B cell (primary cell): ENCODE measurements at regions not wholly inside any gene's neighbourhood (a gene's known extent, or its start where the extent isn't known, plus 50 kb on each side); places are given as distances from the start of the nearest gene placed in this dataset.

Source experiments
- ATAC-seq: fragments of 200-7000 bp; cut with Tn5 transposase; one replicate; pipeline ENCODE4 v1.10.0; 2021; ENCODE audit warnings: low read depth, mild to moderate bottlenecking, moderate number of reproducible peaks, moderate library complexity
- CTCF ChIA-PET: fragments of 350-600 bp; sonication (Branson Sonifier 250); formaldehyde crosslinking; loops from one replicate; lab custom pipeline; 2021; ENCODE audit warnings: antibody characterized with exemption, inconsistent platforms; lab: Charles Lee
- POLR2A ChIA-PET: fragments of 350-600 bp; sonication (Branson Sonifier 250); formaldehyde crosslinking; loops from one replicate; lab custom pipeline; 2021; ENCODE audit warnings: antibody characterized with exemption; lab: Charles Lee
- DNase-seq: peaks from one replicate; pipeline ENCODE4 v3.0.0; 2013
- H2AFZ ChIP-seq: 2 replicates; pipeline ENCODE4 v1.6.1; 2012; ENCODE audit warnings: mild to moderate bottlenecking, low read depth, low read length; ENCODE audit not compliant: insufficient read depth, poor library complexity, severe bottlenecking
- H3K27ac ChIP-seq, 2 donors: 1 replicate in 1 of 2; 2 replicates in 1 of 2; pipeline ENCODE4 v1.5.1; 2012 to 2013; ENCODE audit warnings: low read length in 2 of 2, mild to moderate bottlenecking in 2 of 2, moderate library complexity in 1 of 2
- H3K27me3 ChIP-seq, 4 experiments: fragments of 200-600 bp in 1 of 4; sonication (generic) in 1 of 4; replicated peaks in 1 of 4; 1 replicate in 2 of 4; 2 replicates in 2 of 4; pipeline versions ENCODE4 v1.6.1 to v1.7.0; 2013 to 2016; ENCODE audit warnings: low read length in 3 of 4, mild to moderate bottlenecking in 2 of 4, mixed read lengths in 1 of 4, moderate library complexity in 1 of 4; ENCODE audit not compliant: insufficient read depth in 4 of 4, control insufficient read depth in 3 of 4; ENCODE audit errors: control extremely low read depth in 1 of 4
- H3K36me3 ChIP-seq, 2 experiments: replicated peaks in 1 of 2; 1 replicate in 1 of 2; 2 replicates in 1 of 2; pipeline versions ENCODE4 v1.6.1 to v1.7.1; 2013; ENCODE audit warnings: low read length in 1 of 2; ENCODE audit not compliant: insufficient read depth in 2 of 2, control insufficient read depth in 1 of 2; ENCODE audit errors: control extremely low read depth in 1 of 2, extremely low read depth in 1 of 2
- H3K4me1 ChIP-seq, 2 donors: fragments of 200-600 bp in 1 of 2; sonication (generic) in 1 of 2; 1 replicate in 1 of 2; 2 replicates in 1 of 2; pipeline versions ENCODE4 v1.5.1 to v1.6.1; 2013 to 2017; ENCODE audit warnings: low read length in 2 of 2; ENCODE audit not compliant: control insufficient read depth in 2 of 2, insufficient read depth in 2 of 2
- H3K4me2 ChIP-seq: replicated peaks from 2 replicates; pipeline ENCODE3; 2012; ENCODE audit warnings: mild to moderate bottlenecking, low read depth, low read length; ENCODE audit not compliant: poor library complexity, severe bottlenecking
- H3K4me3 ChIP-seq, 5 experiments: fragments of 200-600 bp in 1 of 5; sonication (generic) in 1 of 5; 1 replicate in 3 of 5; 2 replicates in 2 of 5; pipeline versions ENCODE4 v1.5.1 to v1.7.0; 2011 to 2016; ENCODE audit warnings: low read length in 4 of 5, mild to moderate bottlenecking in 4 of 5, low read depth in 2 of 5, control low read depth in 1 of 5, moderate library complexity in 1 of 5; ENCODE audit not compliant: insufficient read depth in 1 of 5; ENCODE audit errors: control extremely low read depth in 1 of 5, extremely low read depth in 1 of 5
- H3K79me2 ChIP-seq: fragments of 200-600 bp; sonication (generic); one replicate; pipeline ENCODE4 v1.6.0; 2016; ENCODE audit warnings: low read length; ENCODE audit not compliant: control insufficient read depth, insufficient read depth
- H3K9ac ChIP-seq: fragments of 200-600 bp; sonication (generic); 2 replicates; pipeline ENCODE4 v1.6.1; 2017; ENCODE audit warnings: mild to moderate bottlenecking, low read length, moderate library complexity
- H3K9me3 ChIP-seq, 3 donors: one replicate each; pipeline versions ENCODE4 v1.6.1 to v1.7.1; 2013; ENCODE audit warnings: low read length in 2 of 3; ENCODE audit not compliant: control insufficient read depth in 2 of 3, insufficient read depth in 1 of 3; ENCODE audit errors: control extremely low read depth in 1 of 3
- H4K20me1 ChIP-seq: 2 replicates; pipeline ENCODE4 v1.6.0; 2012; ENCODE audit warnings: mild to moderate bottlenecking, low read length; ENCODE audit not compliant: insufficient read depth, control insufficient read depth, poor library complexity, severe bottlenecking
- H3K27ac Mint-ChIP-seq: one replicate; pipeline ENCODE4 v1.8.0; 2021; ENCODE audit warnings: mixed read lengths
- H3K27me3 Mint-ChIP-seq: one replicate; pipeline ENCODE4 v1.8.0; 2021; ENCODE audit warnings: mixed read lengths
- H3K4me1 Mint-ChIP-seq: one replicate; pipeline ENCODE4 v1.8.0; 2021; ENCODE audit warnings: mixed read lengths
- H3K4me3 Mint-ChIP-seq: one replicate; pipeline ENCODE4 v1.8.0; 2021; ENCODE audit warnings: mixed read lengths
- H3K9me3 Mint-ChIP-seq: one replicate; pipeline ENCODE4 v1.8.0; 2022; ENCODE audit warnings: mixed read lengths; ENCODE audit not compliant: insufficient read depth
- CTCF ChIP-seq: fragments of 200-600 bp; IDR thresholded peaks from one replicate; pipeline ENCODE4 v1.8.0; 2022; ENCODE audit warnings: antibody characterized with exemption, mild to moderate bottlenecking
- EZH2 ChIP-seq: IDR thresholded peaks from 2 replicates; pipeline ENCODE4 v1.6.1; 2012; ENCODE audit warnings: borderline replicate concordance, low read depth, mild to moderate bottlenecking, moderate library complexity, low read length; ENCODE audit not compliant: insufficient read depth, poor library complexity, severe bottlenecking
- WGBS: methylation state at CpG from one replicate; pipeline ENCODE4 v1.1.5; 2013; ENCODE audit warnings: missing lambda C conversion rate; ENCODE audit not compliant: insufficient coverage; 5-methylcytosine and 5-hydroxymethylcytosine counted together
- intact Hi-C: fragments of 100-400 bp; cut with micrococcal nuclease; formaldehyde crosslinking; loops from one replicate; pipeline ENCODE4 v1.10.0; 2022

DNA sequence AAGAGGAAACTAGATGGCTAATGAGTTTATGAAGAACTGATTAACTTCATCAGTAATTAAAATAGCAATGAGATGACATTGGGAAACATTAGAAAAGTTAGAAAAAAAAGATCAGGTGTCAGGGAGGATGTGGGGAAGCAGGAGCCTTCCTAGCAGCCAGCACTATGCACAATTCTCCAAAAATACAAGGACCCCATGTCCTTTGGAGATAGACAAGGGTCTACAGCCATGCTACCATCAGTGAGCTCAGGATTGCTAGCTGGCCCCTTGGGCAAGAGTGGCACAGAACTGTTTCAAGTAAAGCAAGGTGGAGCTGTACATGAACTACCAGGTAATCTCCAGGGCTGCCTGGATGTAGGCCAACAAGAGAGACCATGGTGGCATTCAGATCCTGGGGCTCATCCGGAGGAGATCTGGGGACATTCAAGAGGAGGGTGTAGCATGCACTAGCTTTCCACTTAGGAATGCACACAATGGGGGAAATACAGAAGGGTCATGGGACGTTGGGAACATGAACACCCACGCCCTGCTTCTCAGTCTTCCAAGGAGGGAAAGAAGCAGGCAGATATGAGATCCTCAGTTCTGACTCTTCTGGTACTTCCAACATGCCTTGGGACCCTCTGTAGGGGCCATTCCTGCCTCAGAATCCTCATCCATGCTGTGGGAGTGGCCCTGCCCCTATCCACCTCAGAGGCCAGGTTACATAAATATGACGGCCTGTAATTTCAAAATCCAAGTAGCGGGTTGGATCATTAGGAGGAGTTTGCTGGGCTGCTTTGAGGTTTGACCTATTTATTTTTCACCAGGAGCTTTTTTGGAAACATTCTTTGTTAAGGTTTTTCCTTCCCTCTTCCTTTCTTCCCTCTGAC, 82.2 kb upstream of the HABP2 start:
- Histone ChIP-seq H3K4me2 (no peak overlapping the region), H3K36me3 (no peaks in the 10 kb centered on the region), H3K9me3 (peaks cover 0 to 4% (median 0%) of the 10 kb centered on the region in 3 donors), H3K79me2 (no peaks in the 10 kb centered on the region), H4K20me1 (no peaks in the 10 kb centered on the region), H3K4me1 (no peaks in the 10 kb centered on the region), H3K4me3 (no peak overlapping the region), H3K9ac (no peak overlapping the region), H3K27me3 (no peaks in the 10 kb centered on the region), H3K27ac (no peak overlapping the region), H2AFZ (no peak overlapping the region)
- Mint-ChIP-seq H3K27ac (no peak overlapping the region), H3K4me1 (no peaks in the 10 kb centered on the region), H3K27me3 (peaks cover 6% of the 10 kb centered on the region), H3K9me3 (no peaks in the 10 kb centered on the region), H3K4me3 (no peak overlapping the region)
- WGBS = 74% methylated on average over 2 of the region's 5 CpGs
- CTCF ChIA-PET = no interaction called here
- ATAC-seq (no peak), DNase-seq (no peak)
- intact Hi-C loops = no loop called here
- TF ChIP-seq CTCF = no peak
- no peak for TF ChIP-seq EZH2
- POLR2A ChIA-PET = no interaction called here

- TF ChIP-seq CTCF = no peak
- TF ChIP-seq EZH2 = no peak
- no peaks in the 10 kb centered on the region for H3K4me1 Mint-ChIP-seq
- H2AFZ ChIP-seq = no peak overlapping the region
- no peak overlapping the region for H3K4me3 ChIP-seq
- no peaks in the 10 kb centered on the region for H3K79me2 ChIP-seq
- H3K9me3 ChIP-seq = peaks cover 0 to 4% (median 0%) of the 10 kb centered on the region in 3 donors
- WGBS = 84% methylated on average over 6 of the region's 6 CpGs
- no peaks in the 10 kb centered on the region for H4K20me1 ChIP-seq
- H3K27me3 ChIP-seq = no peaks in the 10 kb centered on the region
- no peaks in the 10 kb centered on the region for H3K4me1 ChIP-seq
- CTCF ChIA-PET = no interaction called here
- POLR2A ChIA-PET = no interaction called here
- H3K4me2 ChIP-seq = no peak overlapping the region
- intact Hi-C loops = no loop called here
- H3K27ac ChIP-seq = no peak overlapping the region
- peaks cover 6% of the 10 kb centered on the region for H3K27me3 Mint-ChIP-seq
- H3K9ac ChIP-seq = no peak overlapping the region
- no peak overlapping the region for H3K27ac Mint-ChIP-seq
- DNase-seq (no peak), ATAC-seq (no peak)
- no peaks in the 10 kb centered on the region for H3K9me3 Mint-ChIP-seq
- no peaks in the 10 kb centered on the region for H3K36me3 ChIP-seq
- H3K4me3 Mint-ChIP-seq = no peak overlapping the region
Measured at GRCh38 chr10:113471241-113471996, 81.4 kb upstream of the HABP2 start.
